HPDE6-E6E7 (cell line): ENCODE measurements at regions not wholly inside any gene's neighbourhood (a gene's known extent, or its start where the extent isn't known, plus 50 kb on each side); places are given as distances from the start of the nearest gene placed in this dataset.
"Not testable (repeated sequence)": the region's sequence is repeated elsewhere in the genome, so short reads cannot be mapped to it uniquely, and the experiment has no call there.

Experiments used
- DNase-seq: peaks from one replicate; pipeline ENCODE4 v3.0.0; 2011; ENCODE audit warnings: missing footprints; ENCODE audit errors: extremely low spot score

- DNase-seq = no peak
Observed at GRCh38 chr14:24744641-24745040, 110.7 kb upstream of the GZMB start.

GRCh38 chr14:24741871-24742270, 107.9 kb upstream of the GZMB start:
- no peak for DNase-seq

GRCh38 chr14:24735984-24736630, 102.1 kb upstream of the GZMB start:
- DNase-seq = no peak

- peak; percentile 22 for DNase-seq
Observed at GRCh38 chr14:24734917-24735500, 101.0 kb upstream of the GZMB start.

GRCh38 chr14:24726480-24726879, 92.5 kb upstream of the GZMB start:
- no peak for DNase-seq

GRCh38 chr14:24725311-24725710, 91.3 kb upstream of the GZMB start:
- DNase-seq = no peak

GRCh38 chr14:24721775-24722174, 87.8 kb upstream of the GZMB start:
- no peak for DNase-seq

- no peak for DNase-seq
Observed at GRCh38 chr14:24715239-24715638, 81.2 kb upstream of the GZMB start.

GRCh38 chr14:24713404-24713803, 79.4 kb upstream of the GZMB start:
- no peak for DNase-seq

GRCh38 chr14:24712909-24713308, 78.9 kb upstream of the GZMB start:
- no peak for DNase-seq

GRCh38 chr14:24712374-24712773, 78.4 kb upstream of the GZMB start:
- no peak for DNase-seq

- DNase-seq = peak; percentile 32
Observed at GRCh38 chr14:24710403-24711112, 76.6 kb upstream of the GZMB start.

- no peak for DNase-seq
Observed at GRCh38 chr14:24708684-24709083, 74.7 kb upstream of the GZMB start.

- no peak for DNase-seq
Observed at GRCh38 chr14:24706351-24706750, 72.4 kb upstream of the GZMB start.

GRCh38 chr14:24705840-24706239, 71.8 kb upstream of the GZMB start:
- DNase-seq = no peak

GRCh38 chr14:24701062-24701461, 67.1 kb upstream of the GZMB start:
- no peak for DNase-seq

- DNase-seq = no peak
Observed at GRCh38 chr14:24700511-24700910, 66.5 kb upstream of the GZMB start.

- DNase-seq = no peak
Observed at GRCh38 chr14:24699052-24699451, 65.1 kb upstream of the GZMB start.

GRCh38 chr14:24696280-24696920, 62.4 kb upstream of the GZMB start:
- DNase-seq = not testable (repeated sequence)

- DNase-seq = no peak
Observed at GRCh38 chr14:24695265-24696241, 61.6 kb upstream of the GZMB start.

GRCh38 chr14:24694680-24695079, 60.7 kb upstream of the GZMB start:
- no peak for DNase-seq

- no peak for DNase-seq
Observed at GRCh38 chr14:24693983-24694382, 60.0 kb upstream of the GZMB start.
